ENCODE measurements at regions not wholly inside any gene's neighbourhood (a gene's known extent, or its start where the extent isn't known, plus 50 kb on each side); places are given as distances from the start of the nearest gene placed in this dataset.

DNA sequence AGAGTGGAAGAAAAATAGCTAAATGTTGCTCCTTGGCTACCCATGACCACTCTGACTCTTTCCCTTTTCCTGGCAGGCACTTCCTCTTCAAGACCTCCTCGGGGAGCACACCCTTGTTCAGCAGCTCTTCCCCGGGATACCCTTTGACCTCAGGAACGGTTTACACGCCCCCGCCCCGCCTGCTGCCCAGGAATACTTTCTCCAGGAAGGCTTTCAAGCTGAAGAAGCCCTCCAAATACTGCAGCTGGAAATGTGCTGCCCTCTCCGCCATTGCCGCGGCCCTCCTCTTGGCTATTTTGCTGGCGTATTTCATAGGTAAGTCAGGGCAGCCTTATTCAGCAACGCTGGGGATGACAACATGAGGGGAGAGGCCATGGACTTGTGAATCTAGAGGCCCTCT lies 298.6 kb upstream of the WWC1 start:
- no peak for TF ChIP-seq POLR2A (IDR thresholded peaks at IDR 0.05; ENCODE audit: low read length)
- no peak for TF ChIP-seq GATA1 (IDR thresholded peaks at IDR 0.05; ENCODE audit: low read depth, low read length)
